Ishikawa (cell line): ENCODE measurements at regions not wholly inside any gene's neighbourhood (a gene's known extent, or its start where the extent isn't known, plus 50 kb on each side); places are given as distances from the start of the nearest gene placed in this dataset.

ENCODE experiments used
- CEBPB ChIP-seq: IDR thresholded peaks from 2 replicates; pipeline ENCODE4 v1.6.1; 2012
- CREB1 ChIP-seq: IDR thresholded peaks from 2 replicates; pipeline ENCODE4 v1.6.1; 2012; ENCODE audit warnings: low read depth
- EGR1 ChIP-seq: IDR thresholded peaks from 2 replicates; pipeline ENCODE4 v1.6.1; 2012
- EP300 ChIP-seq: IDR thresholded peaks from 2 replicates; pipeline ENCODE4 v1.6.1; 2012; ENCODE audit warnings: borderline replicate concordance
- FOXM1 ChIP-seq: IDR thresholded peaks from 2 replicates; pipeline ENCODE4 v1.6.1; 2012; ENCODE audit warnings: low read depth, borderline replicate concordance
- MAX ChIP-seq: IDR thresholded peaks from 2 replicates; pipeline ENCODE4 v1.6.1; 2012
- NFIC ChIP-seq: IDR thresholded peaks from 2 replicates; pipeline ENCODE4 v1.6.1; 2012
- RAD21 ChIP-seq: IDR thresholded peaks from 2 replicates; pipeline ENCODE4 v1.6.1; 2012; ENCODE audit warnings: low read depth
- REST ChIP-seq: IDR thresholded peaks from 2 replicates; pipeline ENCODE4 v1.6.1; 2012; ENCODE audit warnings: low read depth, mild to moderate bottlenecking
- TAF1 ChIP-seq: IDR thresholded peaks from 2 replicates; pipeline ENCODE4 v1.6.1; 2012; ENCODE audit warnings: low read depth, mild to moderate bottlenecking
- TCF12 ChIP-seq: IDR thresholded peaks from 2 replicates; pipeline ENCODE4 v1.6.1; 2012; ENCODE audit warnings: low read depth
- TEAD4 ChIP-seq: IDR thresholded peaks from 2 replicates; pipeline ENCODE4 v1.6.1; 2012
- USF1 ChIP-seq: IDR thresholded peaks from 2 replicates; pipeline ENCODE4 v1.6.1; 2012
- YY1 ChIP-seq: IDR thresholded peaks from 2 replicates; pipeline ENCODE4 v1.6.1; 2012; ENCODE audit warnings: low read depth
- ZBTB7A ChIP-seq: IDR thresholded peaks from 2 replicates; pipeline ENCODE4 v1.6.1; 2012; ENCODE audit warnings: low read depth

GRCh38 chr9:95735701-95736100, 139.8 kb upstream of the ERCC6L2 start:
- no peak for TF ChIP-seq EGR1
- TF ChIP-seq REST, result no peak
- no peak for TF ChIP-seq ZBTB7A
- no peak for TF ChIP-seq USF1
- TF ChIP-seq EP300, result no peak
- TF ChIP-seq RAD21, result no peak
- no peak for TF ChIP-seq CREB1
- TF ChIP-seq YY1, result no peak
- no peak for TF ChIP-seq TAF1
- TF ChIP-seq MAX, result no peak

- TF ChIP-seq RAD21, result no peak
- TF ChIP-seq TAF1, result no peak
- TF ChIP-seq YY1, result no peak
- no peak for TF ChIP-seq TCF12
- no peak for TF ChIP-seq FOXM1
- no peak for TF ChIP-seq EP300
- TF ChIP-seq REST, result no peak
- no peak for TF ChIP-seq CREB1
These were observed 141.5 kb upstream of the ERCC6L2 start for GRCh38 chr9:95733741-95734666.

GRCh38 chr9:95732802-95733688, 142.4 kb upstream of the ERCC6L2 start:
- TF ChIP-seq TAF1 (no peak), RAD21 (no peak), EGR1 (no peak), REST (no peak), TCF12 (no peak), YY1 (no peak), ZBTB7A (no peak), NFIC (no peak), USF1 (no peak), EP300 (no peak), MAX (no peak), CREB1 (no peak), FOXM1 (no peak), CEBPB (no peak), TEAD4 (no peak)

- TF ChIP-seq TCF12 (no peak), REST (no peak), EGR1 (no peak), TEAD4 (no peak)
These were observed 143.6 kb upstream of the ERCC6L2 start for GRCh38 chr9:95731876-95732275.
